HUES48 (cell line): ENCODE measurements at regions not wholly inside any gene's neighbourhood (a gene's known extent, or its start where the extent isn't known, plus 50 kb on each side); places are given as distances from the start of the nearest gene placed in this dataset.
"Not testable (repeated sequence)": the region's sequence is repeated elsewhere in the genome, so short reads cannot be mapped to it uniquely, and the experiment has no call there.

Experiments
- H3K27ac ChIP-seq: one replicate; pipeline ENCODE4 v1.7.0; 2013; ENCODE audit warnings: low read depth, low read length, inconsistent platforms
- H3K27me3 ChIP-seq: 2 replicates; pipeline ENCODE4 v1.6.1; 2013; ENCODE audit warnings: mild to moderate bottlenecking, low read length; ENCODE audit not compliant: control insufficient read depth, insufficient read depth
- H3K36me3 ChIP-seq: 2 replicates; pipeline ENCODE4 v1.6.1; 2013; ENCODE audit warnings: low read length; ENCODE audit not compliant: control insufficient read depth, insufficient read depth
- H3K4me1 ChIP-seq: 2 replicates; pipeline ENCODE4 v1.6.1; 2013; ENCODE audit warnings: mild to moderate bottlenecking, low read length; ENCODE audit not compliant: control insufficient read depth, insufficient read depth
- H3K4me3 ChIP-seq: 2 replicates; pipeline ENCODE4 v1.5.1; 2013; ENCODE audit warnings: mild to moderate bottlenecking, low read depth, low read length
- H3K9ac ChIP-seq: 2 replicates; pipeline ENCODE4 v1.6.1; 2013; ENCODE audit warnings: mild to moderate bottlenecking, low read depth, low read length, moderate library complexity
- H3K9me3 ChIP-seq: 2 replicates; pipeline ENCODE4 v1.6.1; 2013; ENCODE audit warnings: low read length; ENCODE audit not compliant: control insufficient read depth, insufficient read depth

GRCh38 chr7:138249975-138250374, 173.7 kb downstream of the AKR1D1 start:
- no peaks in the 10 kb centered on the region for H3K27me3 ChIP-seq
- no peaks in the 10 kb centered on the region for H3K36me3 ChIP-seq
- H3K4me1 ChIP-seq = peaks cover 33% of the 10 kb centered on the region
- H3K9ac ChIP-seq = no peak overlapping the region
- no peak overlapping the region for H3K27ac ChIP-seq
- no peak overlapping the region for H3K4me3 ChIP-seq
- H3K9me3 ChIP-seq = peaks cover 2% of the 10 kb centered on the region

DNA sequence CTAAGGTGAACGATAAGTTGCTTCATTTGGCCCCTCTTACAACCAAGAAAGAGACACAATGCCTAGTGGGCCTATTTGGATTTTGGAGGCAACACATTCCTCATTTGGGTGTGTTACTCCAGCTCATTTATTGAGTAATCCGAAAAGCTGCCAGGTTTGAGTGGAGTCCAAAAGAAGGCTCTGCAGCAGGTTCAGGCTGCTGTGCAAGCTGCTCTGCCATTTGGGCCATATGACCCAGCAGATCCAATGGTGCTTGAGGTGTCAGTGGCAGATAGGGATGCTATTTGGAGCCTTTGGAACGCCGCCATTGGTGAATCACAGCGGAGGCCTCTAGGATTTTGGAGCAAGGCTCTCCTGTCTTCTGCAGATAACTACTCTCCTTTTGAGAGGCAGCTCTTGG, 176.4 kb downstream of the AKR1D1 start:
- not testable (repeated sequence) for H3K36me3 ChIP-seq, H3K4me3 ChIP-seq, H3K27me3 ChIP-seq, H3K9ac ChIP-seq, H3K27ac ChIP-seq, H3K4me1 ChIP-seq, H3K9me3 ChIP-seq

DNA sequence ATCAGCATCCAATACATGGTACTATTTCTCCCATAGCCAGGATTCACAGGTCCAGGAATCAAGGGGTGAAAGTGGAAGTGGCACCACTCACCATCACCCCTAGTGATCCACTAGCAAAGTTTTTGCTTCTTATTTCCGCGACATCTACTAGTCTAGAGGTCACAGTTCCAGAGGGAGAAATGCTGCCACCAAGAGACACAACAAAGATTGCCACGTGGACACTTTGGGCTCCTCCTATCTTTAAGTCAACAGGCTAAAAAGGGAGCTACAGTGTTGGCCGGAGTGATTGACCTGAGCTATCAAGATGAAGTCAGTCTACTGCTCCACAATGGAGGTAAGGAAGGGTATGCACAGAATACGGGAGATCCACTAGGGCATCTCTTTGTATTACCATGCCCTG, 178.2 kb downstream of the AKR1D1 start:
- Histone ChIP-seq H3K4me1 (peaks cover 4% of the 10 kb centered on the region; the same call in 1 of the 2 replicates), H3K9ac (no peak overlapping the region), H3K27ac (no peak overlapping the region), H3K4me3 (no peak overlapping the region), H3K27me3 (no peaks in the 10 kb centered on the region), H3K9me3 (peaks cover 9% of the 10 kb centered on the region), H3K36me3 (no peaks in the 10 kb centered on the region)

- H3K4me3 ChIP-seq = no peak overlapping the region
- H3K27me3 ChIP-seq = no peaks in the 10 kb centered on the region
- H3K27ac ChIP-seq = no peak overlapping the region
- peaks cover 4% of the 10 kb centered on the region; the same call in 1 of the 2 replicates for H3K4me1 ChIP-seq
- peaks cover 7% of the 10 kb centered on the region for H3K9me3 ChIP-seq
- H3K36me3 ChIP-seq = no peaks in the 10 kb centered on the region
- H3K9ac ChIP-seq = no peak overlapping the region
These were observed 181.4 kb downstream of the AKR1D1 start for GRCh38 chr7:138257459-138258196.

GRCh38 chr7:138258197-138258559, 181.9 kb downstream of the AKR1D1 start:
- H3K36me3 ChIP-seq = no peaks in the 10 kb centered on the region
- H3K9ac ChIP-seq = no peak overlapping the region
- peaks cover 7% of the 10 kb centered on the region for H3K9me3 ChIP-seq
- H3K27ac ChIP-seq = no peak overlapping the region
- no peaks in the 10 kb centered on the region for H3K27me3 ChIP-seq
- peaks cover 4% of the 10 kb centered on the region; the same call in 1 of the 2 replicates for H3K4me1 ChIP-seq
- H3K4me3 ChIP-seq = no peak overlapping the region

GRCh38 chr7:138259675-138260074, 183.4 kb downstream of the AKR1D1 start:
- Histone ChIP-seq H3K36me3 (no peaks in the 10 kb centered on the region), H3K9me3 (peaks cover 7% of the 10 kb centered on the region), H3K4me3 (no peak overlapping the region), H3K4me1 (peaks cover 4% of the 10 kb centered on the region; the same call in 1 of the 2 replicates), H3K9ac (no peak overlapping the region), H3K27ac (no peak overlapping the region), H3K27me3 (no peaks in the 10 kb centered on the region)

DNA sequence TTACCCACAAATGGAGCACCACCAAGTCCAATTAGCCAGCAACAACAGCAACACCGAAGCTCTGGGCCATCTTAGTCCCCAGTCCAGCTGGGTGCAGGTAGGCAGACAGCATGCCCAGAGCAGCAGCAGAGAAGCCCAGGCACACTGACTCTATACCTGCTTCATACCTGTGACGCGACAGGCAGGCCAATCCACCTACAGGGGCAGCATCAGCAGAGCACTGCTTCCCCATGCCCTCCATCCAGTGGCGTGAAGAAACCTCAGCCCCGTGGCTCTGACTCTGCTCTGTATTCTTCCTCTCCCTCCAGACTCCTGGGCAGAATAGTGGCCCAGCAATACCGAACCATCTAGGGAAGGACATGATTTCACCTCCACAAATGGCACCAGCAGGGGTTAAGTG, 191.7 kb downstream of the AKR1D1 start:
- H3K4me1 ChIP-seq = no peaks in the 10 kb centered on the region
- no peaks in the 10 kb centered on the region for H3K9me3 ChIP-seq
- no peaks in the 10 kb centered on the region for H3K27me3 ChIP-seq
- no peaks in the 10 kb centered on the region for H3K36me3 ChIP-seq
- H3K27ac ChIP-seq = no peak overlapping the region
- no peak overlapping the region for H3K4me3 ChIP-seq
- H3K9ac ChIP-seq = no peak overlapping the region

DNA sequence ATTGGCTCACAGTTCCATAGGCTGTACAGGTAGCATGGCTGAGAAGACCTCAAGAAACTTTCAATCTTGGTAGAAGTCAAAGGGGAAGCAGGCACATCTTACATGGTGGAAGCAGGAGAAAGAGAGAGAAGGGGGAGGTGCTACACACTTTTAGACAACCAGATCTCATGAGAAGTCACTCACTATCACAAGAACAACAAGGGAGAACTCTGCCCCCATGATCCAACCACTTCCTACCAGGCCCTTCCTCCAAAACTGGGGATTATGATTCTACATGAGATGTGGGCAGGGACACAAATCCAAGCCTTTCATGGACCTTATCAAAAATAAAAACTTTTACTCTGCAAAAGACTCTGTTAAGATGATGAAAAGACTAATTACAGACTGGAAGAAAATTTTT, 183.2 kb upstream of the TRIM24 start:
- no peaks in the 10 kb centered on the region for H3K36me3 ChIP-seq
- no peak overlapping the region for H3K9ac ChIP-seq
- no peaks in the 10 kb centered on the region for H3K27me3 ChIP-seq
- no peaks in the 10 kb centered on the region for H3K9me3 ChIP-seq
- no peaks in the 10 kb centered on the region for H3K4me1 ChIP-seq
- H3K4me3 ChIP-seq = no peak overlapping the region
- no peak overlapping the region for H3K27ac ChIP-seq

DNA sequence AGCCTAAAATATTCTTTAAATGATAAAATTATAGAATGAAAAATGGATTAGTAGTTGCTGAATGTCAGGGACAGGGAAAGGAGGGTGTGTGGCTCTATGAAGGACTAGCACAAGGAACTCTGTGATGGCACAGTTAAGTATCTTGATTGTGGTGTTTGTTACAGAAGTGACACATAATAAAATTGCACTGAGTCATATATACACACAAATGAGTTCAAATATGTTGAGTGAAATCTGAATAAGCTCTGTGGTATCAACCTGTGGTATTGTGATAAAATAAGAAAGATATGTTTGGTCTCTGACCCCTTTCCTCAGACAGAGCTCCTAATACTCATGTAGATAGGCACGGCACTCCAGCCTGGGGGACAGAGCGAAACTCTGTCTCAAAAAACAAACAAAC, 181.5 kb upstream of the TRIM24 start:
- Histone ChIP-seq H3K4me1 (no peaks in the 10 kb centered on the region), H3K27me3 (no peaks in the 10 kb centered on the region), H3K9me3 (no peaks in the 10 kb centered on the region), H3K27ac (no peak overlapping the region), H3K4me3 (no peak overlapping the region), H3K36me3 (no peaks in the 10 kb centered on the region), H3K9ac (no peak overlapping the region)

DNA sequence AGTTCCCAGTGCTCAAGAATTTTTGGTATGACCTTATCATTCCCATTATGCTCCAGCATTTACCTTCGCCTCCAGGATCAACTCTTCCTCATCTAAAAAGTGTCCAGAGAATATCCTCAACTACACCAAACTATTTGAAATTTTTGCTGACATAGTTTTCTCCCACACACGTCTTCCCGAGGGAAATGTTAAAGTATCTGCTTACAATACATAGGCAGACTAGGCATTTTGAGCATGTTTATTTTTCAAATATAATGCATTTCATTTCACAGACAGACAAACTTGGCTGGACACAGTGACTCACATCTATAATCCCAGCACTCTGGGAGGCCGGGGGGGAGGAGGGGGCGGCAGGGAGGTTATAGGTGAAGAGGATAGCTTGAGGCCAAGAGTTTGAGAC, 177.1 kb upstream of the TRIM24 start:
- Histone ChIP-seq H3K9ac (no peak overlapping the region), H3K27ac (no peak overlapping the region), H3K4me3 (no peak overlapping the region), H3K36me3 (no peaks in the 10 kb centered on the region), H3K9me3 (peaks cover 3% of the 10 kb centered on the region; the same call in 1 of the 2 replicates), H3K27me3 (no peaks in the 10 kb centered on the region), H3K4me1 (no peaks in the 10 kb centered on the region)

DNA sequence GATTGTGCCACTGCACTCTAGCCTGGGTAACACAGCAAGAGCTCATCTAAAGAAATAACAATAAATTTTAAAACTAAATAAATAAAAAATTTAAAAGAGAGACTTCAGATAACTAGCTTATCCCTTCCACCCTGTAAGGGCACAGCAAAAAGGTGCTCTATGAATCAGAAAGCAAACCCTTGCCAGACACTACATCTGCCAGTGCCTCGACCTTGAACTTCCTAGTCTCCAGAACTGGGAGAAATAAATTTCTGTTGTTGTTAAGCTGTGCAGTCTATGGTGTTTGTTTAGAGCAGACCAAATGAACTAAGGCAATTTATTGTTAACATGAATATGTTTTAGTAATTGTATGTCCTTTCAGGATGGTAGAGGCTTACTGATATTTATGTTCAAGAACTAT, 174.9 kb upstream of the TRIM24 start:
- Histone ChIP-seq H3K27ac (no peak overlapping the region), H3K9me3 (peaks cover 19% of the 10 kb centered on the region), H3K4me1 (no peaks in the 10 kb centered on the region), H3K36me3 (no peaks in the 10 kb centered on the region), H3K27me3 (no peaks in the 10 kb centered on the region), H3K9ac (no peak overlapping the region), H3K4me3 (no peak overlapping the region)
